GM12873 (cell line): ENCODE measurements at regions not wholly inside any gene's neighbourhood (a gene's known extent, or its start where the extent isn't known, plus 50 kb on each side); places are given as distances from the start of the nearest gene placed in this dataset.

Experiments used
- CTCF ChIP-seq: IDR thresholded peaks from 2 replicates; pipeline ENCODE4 v1.5.1; 2012; ENCODE audit warnings: low read depth, mild to moderate bottlenecking, moderate library complexity, low read length, control low read depth; ENCODE audit not compliant: insufficient read depth; ENCODE audit errors: missing control alignments

GRCh38 chr17:33750943-33751701 lies 458.0 kb upstream of the ASIC2 start:
- TF ChIP-seq CTCF, result peak; percentile 88

DNA sequence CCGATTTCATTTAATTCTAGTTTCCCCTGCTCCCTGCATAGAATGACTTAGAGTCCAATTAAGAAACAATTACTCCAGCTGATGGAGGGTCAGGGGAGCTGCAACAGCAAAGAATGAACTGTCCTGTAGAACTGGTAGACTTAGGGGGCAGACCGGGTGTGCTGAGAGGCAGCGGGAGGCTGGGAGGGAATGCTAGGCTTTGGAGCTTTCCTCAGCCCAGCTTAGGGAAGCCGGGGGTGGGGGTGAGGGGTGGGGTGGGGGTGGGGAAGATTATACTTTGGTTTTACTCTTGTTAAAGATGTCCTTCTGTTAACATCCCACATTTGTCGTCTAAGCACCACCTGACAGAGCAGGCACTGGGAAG lies 458.6 kb upstream of the ASIC2 start:
- no peak for TF ChIP-seq CTCF

DNA sequence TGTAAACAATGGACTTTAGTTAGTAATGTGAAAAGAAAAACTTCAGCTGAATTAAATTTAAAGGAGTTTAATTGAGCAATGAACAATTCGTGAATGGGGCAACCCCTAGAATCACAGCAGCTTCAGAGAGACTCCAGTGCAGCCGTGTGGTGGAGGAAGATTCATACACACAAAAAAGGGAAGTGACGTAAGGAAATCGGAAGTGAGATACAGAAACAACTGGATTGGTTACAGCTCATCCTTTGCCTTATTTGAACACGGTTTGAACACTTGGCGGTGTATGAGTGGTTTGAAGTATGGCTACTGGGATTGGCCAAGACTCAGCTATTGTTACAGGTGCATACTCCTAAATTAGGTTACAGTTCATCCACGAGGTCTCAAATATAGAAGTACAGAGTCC lies 460.4 kb upstream of the ASIC2 start:
- no peak for TF ChIP-seq CTCF

DNA sequence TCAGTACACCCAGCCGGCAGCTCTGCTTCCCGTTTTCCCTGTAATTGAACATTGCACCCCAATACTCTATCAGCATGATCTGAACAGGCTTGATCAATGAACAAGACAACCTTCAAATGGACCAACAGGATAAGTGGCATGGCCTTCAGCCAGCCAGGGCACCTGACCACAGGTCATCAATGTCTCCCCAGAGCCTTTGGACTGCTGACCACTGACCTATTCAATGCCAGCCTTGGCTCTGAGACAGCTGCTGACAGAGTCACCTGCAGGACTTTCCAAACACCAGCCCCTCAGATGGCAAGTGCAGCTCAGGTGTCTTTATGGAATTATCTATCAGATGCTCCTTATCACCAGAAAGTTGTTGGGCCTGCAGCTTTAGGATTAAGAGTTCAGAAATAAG lies 462.9 kb upstream of the ASIC2 start:
- no peak for TF ChIP-seq CTCF

DNA sequence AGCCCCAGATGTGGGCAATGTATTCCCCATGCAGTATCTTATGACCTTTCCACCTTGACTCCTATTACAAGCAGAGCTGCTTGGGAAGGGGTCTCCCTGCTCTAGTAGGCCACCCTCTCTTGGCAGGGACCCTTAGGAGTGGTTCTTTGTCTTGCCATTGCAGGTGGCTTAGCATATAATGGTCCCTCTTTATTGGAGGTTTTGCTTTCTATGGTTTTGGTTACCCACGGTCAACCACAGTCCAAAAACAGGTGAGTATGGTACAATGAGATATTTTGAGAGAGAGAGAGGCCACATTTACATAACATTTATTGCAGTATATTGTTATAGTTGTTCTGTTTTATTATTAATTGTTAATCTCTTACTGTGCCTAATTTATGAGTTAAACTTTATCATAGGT lies 472.8 kb upstream of the ASIC2 start:
- TF ChIP-seq CTCF, result no peak

GRCh38 chr17:33766721-33767120 lies 473.6 kb upstream of the ASIC2 start:
- TF ChIP-seq CTCF, result no peak

DNA sequence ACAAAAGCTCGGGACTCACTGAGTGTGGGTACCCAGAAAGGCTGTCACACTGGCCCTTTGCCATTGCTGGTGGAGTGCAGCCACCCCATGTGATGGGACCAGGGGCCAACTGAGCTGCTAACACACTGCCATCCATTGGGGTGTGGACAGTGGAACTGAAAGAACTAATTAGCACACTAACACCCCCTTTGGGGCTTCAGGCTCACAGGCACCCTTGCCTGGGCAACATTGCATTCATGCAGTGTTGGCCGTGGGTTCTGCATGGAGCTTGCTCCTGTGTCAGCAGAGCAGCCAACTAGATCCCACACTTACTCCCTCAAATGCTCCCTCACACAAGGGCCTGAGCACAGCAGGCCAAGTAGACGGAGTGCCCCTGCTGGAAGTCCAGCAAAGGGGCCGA lies 476.0 kb upstream of the ASIC2 start:
- TF ChIP-seq CTCF, result no peak

DNA sequence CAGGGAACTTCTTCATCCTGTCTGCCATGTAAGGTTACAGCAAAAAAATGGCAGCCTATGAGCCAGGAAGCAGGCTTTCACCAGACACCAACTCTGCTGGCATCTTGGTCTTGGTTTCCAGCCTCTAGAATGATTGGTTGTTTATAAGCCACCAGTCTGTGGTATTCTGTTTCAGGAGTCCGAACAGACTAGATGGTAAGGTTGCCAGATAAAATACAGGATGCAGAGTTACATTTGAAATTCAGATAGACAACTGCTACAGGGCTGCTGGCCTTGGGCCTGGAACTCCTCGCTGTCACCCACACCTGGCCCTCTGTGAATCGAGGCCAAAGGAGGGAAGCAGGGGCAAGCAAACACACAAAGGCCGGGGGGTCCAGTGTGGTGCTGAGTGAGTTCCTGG lies 478.8 kb upstream of the CCL2 start:
- TF ChIP-seq CTCF, result no peak
